GM19468 (cell line): ENCODE measurements at regions not wholly inside any gene's neighbourhood (a gene's known extent, or its start where the extent isn't known, plus 50 kb on each side); places are given as distances from the start of the nearest gene placed in this dataset.

ENCODE experiments used
- ATAC-seq: cut with Tn5 transposase; IDR thresholded peaks from one replicate; pipeline ENCODE4 v1.9.1; 2021; ENCODE audit warnings: mild to moderate bottlenecking, moderate library complexity, moderate number of reproducible peaks; ENCODE audit not compliant: unreplicated experiment; ENCODE audit errors: extremely low read depth

- no peak for ATAC-seq
Measured at GRCh38 chr6:54991761-54992330, 145.3 kb downstream of the FAM83B start.

GRCh38 chr6:54992789-54993188, 146.2 kb downstream of the FAM83B start:
- peak; percentile 94 for ATAC-seq

DNA sequence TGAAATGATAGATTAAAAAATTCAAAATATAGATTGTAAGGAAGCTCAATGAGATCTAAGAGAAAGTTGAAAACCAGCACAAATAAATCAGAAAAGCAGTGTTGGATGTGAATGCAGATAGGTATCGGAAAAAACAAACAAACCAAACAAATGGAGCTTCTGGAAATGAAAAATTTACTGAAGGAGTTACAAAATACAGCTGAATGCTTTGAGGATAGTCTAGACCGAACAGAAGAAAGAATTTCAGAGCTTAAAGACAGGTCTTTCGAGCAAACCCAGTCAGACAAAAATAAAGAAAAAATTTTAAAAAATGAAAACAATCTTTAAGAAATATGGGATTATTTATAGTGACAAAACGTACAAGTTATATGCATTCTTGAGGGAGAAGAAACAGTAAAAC, 146.7 kb downstream of the FAM83B start:
- ATAC-seq: no peak

GRCh38 chr6:54993948-54994347, 147.4 kb downstream of the FAM83B start:
- ATAC-seq: no peak

- no peak for ATAC-seq
Measured at GRCh38 chr6:54998576-54998975, 152.0 kb downstream of the FAM83B start.

DNA sequence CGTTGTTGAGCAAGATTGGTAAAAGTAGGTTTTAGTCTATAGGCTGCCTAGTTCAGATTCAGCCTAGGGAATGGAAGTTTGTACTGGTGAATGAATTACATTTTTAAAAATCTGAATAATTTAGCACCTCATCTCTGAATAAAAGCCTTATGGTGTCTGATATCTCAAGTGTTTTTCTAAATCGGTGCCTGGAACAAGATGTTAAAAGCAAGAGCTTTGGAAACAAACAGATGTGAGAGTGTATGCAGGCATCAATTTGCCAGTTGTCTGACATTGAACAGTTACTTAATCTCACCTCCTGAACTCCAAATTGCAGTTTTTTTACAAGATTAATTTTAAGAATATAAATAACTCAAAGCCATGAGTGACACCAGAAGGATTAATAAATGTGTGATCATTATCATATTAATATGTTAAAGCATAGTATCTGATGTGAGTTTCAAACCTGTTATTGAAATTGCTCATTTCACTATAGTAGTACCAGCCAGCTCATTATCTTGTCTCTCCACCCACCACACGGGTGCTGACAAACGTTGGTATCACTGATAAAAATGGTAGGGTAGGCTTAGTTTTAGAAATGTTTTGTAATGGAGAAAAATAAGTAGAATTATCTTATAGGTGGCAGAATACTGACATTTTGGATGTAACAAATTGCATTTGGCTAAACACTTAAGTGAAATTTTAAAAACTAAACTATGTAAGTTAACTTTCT, 157.3 kb downstream of the FAM83B start:
- ATAC-seq: no peak

DNA sequence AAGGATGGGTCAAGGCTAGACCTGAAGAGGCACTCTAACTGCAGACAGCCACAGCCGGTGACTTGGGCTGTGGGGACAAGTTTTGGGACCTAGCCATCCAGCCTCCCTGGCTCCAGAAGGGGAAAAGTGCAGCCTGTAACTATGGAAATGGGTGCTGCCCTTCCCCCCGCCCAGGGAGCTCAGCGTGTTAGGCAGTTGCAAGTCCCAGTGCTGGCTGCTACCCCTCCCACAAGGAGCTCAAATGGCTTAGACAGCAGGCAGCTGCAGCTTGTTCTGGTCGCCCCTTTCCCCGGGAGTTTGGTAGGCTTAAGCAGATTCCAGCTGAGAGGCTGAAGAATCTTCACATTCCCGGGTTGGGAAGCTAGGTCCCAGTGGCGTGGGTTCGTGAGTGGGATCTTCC, 162.6 kb downstream of the FAM83B start:
- no peak for ATAC-seq

DNA sequence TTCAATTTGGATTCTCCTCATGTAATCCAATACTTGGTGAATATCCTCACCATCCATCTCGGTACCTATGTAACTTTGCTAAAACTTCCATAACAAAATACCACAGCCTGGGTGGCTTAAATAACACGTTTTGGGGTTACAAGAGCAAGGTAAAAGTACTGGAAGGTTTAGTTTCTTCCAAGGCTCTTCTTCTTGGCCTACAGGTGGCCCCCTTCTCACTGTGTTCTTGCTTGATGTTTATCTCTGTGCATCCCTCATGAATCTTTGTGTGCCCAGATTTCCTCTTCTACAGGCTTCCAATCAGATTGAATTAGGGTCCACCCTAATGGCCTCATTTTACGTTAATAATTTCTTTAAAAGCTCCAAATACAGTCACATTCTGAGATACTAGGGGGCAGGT, 163.3 kb upstream of the HCRTR2 start:
- no peak for ATAC-seq

DNA sequence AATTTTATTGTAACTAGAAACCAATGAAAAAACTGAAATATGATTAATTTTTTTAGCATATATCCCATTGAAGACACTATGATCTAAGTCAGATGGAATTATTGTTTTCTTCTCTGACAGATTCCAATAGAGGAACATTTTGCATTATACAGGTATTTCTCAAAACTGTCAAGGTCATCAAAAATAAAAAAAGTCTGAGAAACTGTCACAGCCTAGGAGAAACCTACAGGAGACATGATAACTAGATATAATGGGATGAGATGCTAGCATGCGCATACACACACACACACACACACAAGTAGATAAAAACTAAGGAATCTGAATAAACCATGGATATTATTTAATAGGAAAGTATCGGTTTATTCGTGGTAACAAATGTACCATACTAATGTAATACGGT, 161.9 kb upstream of the HCRTR2 start:
- no peak for ATAC-seq

DNA sequence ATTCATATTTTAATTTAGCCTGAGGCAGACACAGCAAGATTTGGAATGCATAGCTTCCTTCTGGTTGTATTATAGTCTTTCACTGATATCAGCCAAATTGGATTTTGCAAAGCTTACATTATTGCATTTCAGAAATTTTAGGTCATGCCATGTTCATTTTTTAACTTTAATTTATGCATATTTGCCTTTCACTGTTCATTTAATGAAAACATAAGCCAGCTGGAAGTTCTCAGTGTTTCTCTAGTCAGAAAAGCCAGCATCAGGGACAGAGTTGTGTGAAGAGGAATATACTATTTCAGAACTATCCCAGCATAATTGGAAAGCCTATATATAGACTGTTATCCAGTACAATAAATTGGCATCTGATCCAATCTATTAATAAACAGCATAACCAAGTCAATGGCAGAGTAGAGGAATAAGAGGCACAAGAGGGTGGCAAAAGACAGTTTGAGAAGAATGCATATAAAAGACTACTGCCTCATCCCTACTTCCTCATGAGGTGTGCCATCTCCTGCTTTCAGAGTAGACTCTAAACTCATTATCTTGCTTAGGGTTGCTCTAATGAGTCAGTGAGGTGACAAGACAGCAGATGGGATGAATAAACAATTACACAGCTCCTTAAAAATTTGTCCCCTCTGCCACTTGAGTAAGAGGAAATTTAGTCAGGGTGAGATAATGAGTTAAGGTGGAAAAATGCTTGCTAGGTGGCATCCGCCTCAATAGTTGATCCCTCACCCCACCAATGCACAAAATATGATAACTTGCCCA, 159.8 kb upstream of the HCRTR2 start:
- no peak for ATAC-seq

DNA sequence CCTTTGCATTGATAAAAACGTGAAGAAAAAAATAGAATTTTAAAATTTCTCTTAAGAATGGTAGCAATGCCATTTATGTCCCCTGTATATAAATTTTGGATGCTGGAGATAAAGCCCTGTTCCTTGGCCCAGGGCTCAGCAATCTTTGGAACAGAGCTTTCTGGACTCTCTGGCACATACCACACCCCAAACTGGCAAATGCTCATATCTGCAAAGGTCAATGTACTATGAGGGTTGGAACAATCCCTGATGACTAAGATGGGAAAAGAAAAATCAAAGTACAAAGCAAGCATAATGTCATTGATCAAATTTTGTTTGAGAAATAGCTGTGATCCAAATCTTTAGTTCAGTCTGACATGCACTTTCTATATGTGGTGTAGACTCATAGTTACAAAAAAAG, 158.1 kb upstream of the HCRTR2 start:
- ATAC-seq: no peak

- no peak for ATAC-seq
Measured at GRCh38 chr6:55017555-55018300, 156.6 kb upstream of the HCRTR2 start.

DNA sequence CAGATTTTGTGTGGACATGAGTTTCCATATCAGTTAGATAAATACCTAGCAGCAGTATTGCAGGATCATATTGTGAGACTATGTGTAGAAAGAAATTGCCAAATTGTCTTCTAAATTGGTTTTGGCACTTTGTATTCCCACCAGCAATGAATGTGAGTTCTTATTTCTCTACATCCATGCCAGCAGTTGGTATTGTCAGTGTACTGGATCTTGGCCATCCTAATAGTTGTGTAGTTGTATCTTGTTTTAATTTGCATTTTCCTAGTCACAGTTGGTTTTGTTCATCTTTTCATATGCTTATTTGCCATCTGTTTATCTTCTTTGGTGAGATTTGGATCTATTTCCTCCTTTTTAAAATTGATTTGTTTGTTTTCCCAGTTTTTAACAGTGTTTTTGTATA, 154.7 kb upstream of the HCRTR2 start:
- ATAC-seq: no peak

DNA sequence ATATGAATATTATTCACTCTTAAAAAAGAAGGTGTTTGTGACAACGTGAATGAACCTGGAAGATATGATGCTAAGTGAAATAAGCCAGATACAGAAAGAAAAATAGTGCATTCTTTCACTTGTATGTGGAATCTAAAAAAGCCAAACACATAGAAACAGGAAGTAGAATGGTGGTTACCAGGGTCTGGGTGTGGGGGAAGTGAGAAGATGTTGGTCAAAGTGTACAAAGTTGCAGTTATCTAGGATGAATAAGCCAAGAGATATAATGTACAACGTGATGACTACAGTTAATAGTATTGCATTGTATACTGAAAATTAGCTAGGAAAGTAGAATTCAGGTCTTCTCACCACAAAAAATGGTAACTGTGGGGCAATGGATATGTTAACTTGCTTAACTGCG, 151.1 kb upstream of the HCRTR2 start:
- no peak for ATAC-seq

- no peak for ATAC-seq
Measured at GRCh38 chr6:55033016-55033546, 141.2 kb upstream of the HCRTR2 start.

DNA sequence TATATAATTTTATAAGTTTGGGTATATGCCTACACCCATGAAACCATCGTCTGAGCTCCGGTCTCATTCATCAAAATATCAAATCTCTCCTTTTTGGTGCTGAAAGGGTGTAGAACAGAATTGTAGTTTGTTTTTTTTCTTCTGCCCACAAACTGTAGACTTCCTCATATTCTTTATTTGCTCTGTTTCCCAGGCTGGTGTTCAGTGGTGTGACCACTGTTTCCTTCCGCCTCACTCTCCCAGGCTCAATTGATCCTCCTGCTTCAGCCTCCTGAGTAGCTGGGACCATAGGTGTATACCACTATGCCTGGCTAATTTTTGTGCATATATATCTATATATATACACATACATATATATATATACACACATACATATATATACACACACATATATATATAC, 139.6 kb upstream of the HCRTR2 start:
- ATAC-seq: no peak

- no peak for ATAC-seq
Measured at GRCh38 chr6:55040102-55040848, 134.0 kb upstream of the HCRTR2 start.

- ATAC-seq: no peak
Measured at GRCh38 chr6:55046869-55047422, 127.4 kb upstream of the HCRTR2 start.

DNA sequence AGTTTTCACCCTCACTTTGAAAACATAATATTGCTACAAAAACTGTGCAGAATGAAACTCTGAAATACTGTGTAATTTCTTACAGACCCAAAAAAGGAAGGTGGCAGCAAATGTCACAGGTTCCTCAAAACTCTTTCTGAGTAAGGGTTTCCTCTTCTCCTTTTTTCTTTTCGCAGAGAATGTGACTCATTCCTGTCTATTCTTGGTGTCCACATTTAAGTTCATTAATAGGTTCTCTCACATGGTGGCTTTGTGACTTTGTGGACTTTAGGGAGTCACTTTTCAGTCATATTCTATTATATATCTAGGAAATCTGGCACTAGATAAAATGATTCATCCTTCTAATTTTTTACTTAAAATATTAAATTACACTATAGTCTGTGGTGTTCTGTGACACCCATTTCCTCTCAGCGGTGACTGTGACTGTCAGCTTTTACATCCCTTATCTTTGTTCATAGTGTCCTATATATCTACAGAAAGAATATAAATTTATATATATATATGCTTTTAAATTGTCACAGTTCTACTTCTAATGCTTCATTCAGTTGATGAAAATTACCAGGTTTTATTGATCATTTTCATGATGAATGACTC, 126.8 kb upstream of the HCRTR2 start:
- ATAC-seq: no peak
